NCI-H510A treated with DMSO at 0.1 percent for 48 hours (cell line): ENCODE measurements at regions not wholly inside any gene's neighbourhood (a gene's known extent, or its start where the extent isn't known, plus 50 kb on each side); places are given as distances from the start of the nearest gene placed in this dataset.
A peak's percentile ranks its signal among the peaks of the same experiment; 100 is the strongest.
"Not testable (repeated sequence)": the region's sequence is repeated elsewhere in the genome, so short reads cannot be mapped to it uniquely, and the experiment has no call there.

Source experiments
- DNase-seq: peaks from one replicate; lab custom pipeline; 2025; lab: John Stamatoyannopoulos, UW

DNA sequence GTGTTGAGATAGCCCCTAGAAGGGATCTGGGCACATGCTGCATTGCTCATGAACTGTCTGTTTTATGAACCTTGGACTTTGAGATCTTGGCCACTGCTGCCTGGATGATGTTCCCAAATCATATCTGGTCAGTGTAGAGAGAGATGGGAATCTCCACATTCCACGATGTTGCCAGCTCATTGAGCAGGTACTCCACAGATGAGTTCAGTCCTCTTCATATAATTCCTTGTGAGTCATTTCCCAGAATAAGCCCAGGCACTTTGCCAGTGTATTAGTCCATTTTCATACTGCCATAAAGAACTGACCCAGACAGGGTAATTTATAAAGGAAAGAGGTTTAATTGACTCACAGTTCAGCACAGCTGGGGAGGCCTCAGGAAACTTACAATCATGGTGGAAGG, 254.0 kb upstream of the RUNX1 start:
- DNase-seq, result no peak

DNA sequence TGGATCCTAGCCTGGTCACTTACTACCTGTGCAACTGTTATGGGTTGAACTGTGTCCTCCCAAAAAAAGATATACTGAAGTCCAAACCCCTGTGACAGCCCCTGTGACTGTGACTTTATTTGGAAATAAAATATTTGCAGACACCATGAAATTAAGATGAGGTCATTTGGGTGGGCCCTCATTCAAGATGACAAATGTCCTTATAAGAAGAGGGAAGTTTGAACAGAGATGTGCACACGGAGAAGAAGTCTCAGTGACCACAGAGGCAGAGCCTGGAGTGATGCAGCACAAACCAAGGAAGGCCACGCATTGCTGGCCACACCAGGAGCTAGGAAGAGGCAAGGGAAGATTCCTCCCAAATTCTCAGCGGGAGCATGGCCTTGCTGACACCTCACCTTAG, 249.7 kb upstream of the RUNX1 start:
- DNase-seq, result no peak

DNA sequence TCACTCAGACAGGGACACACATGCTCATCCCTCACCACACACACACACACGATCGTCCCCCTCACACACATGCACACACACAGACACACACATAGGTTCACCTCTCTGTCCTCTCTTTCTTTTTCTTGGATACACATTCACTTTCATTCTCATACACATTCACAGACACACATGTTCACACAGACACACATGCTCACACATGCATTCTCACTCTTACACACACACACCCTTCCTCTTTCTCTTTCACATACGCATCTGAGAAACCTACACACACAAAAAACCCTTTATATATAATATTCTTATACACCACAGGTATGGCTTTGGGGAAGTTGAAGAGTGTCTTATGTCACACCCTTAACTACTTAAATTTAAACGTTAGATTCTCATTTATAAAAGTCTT, 248.6 kb upstream of the RUNX1 start:
- DNase-seq, result no peak

DNA sequence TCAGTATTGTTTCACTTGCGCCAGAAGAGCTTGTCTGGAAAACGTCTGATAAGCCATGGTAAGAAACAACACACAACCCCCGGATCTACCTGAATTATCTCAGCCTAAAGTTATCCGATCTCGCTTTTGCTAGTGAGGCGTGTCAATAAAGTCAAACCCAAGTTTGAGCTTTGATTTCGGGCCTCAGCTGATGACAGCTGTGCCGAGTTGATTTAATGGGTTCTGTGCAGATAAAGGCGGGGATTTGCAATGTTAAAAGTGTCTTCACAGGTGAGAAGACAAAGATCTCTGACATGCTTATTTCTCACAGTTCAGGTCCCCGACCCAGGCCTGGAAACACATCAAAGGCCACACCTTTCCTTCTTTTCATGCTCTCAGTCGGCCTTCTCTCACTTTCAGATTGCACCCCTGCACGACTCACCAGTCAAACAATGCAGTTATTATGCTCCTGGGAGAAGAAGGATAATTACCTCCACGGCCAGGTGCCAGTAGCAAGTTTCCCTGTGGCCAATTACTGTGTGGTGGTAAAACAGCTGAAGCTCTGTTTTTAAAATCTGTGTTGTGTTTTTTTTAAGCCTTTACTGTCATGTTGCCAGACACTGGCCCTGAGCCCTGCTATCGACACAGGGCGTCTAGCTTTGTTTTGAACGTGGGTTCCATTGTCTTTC, 245.3 kb upstream of the RUNX1 start:
- DNase-seq, result peak; percentile 47

DNA sequence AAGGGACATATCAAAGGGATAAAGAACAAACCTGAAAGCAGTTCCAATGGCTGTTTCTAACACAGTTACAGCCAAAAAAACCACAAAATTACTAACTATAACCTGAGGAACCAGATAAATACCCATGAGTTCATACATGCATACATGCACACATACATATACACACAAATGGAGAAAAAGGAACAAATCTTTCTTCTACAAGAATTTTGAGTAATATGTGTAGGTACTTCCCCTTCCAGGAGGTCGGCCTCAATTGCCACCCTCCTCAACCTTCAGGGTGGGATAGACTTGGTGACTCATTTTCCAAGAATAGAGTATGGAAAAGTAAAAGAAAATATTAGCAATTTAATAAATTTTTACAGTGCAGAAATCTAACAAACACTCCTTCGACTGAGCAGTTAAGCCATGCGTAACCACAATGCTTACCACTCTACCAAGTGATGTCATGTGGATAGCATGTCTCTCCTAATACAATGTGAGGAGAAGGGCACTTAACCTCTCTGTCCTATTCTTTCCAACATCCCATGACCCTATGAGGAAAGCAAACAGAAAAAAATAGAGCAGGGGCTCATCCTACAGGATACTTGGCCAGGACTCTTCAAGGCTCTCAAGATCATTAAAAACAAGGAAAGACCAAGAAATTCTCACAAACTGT, 243.0 kb upstream of the RUNX1 start:
- DNase-seq, result peak; percentile 82

DNA sequence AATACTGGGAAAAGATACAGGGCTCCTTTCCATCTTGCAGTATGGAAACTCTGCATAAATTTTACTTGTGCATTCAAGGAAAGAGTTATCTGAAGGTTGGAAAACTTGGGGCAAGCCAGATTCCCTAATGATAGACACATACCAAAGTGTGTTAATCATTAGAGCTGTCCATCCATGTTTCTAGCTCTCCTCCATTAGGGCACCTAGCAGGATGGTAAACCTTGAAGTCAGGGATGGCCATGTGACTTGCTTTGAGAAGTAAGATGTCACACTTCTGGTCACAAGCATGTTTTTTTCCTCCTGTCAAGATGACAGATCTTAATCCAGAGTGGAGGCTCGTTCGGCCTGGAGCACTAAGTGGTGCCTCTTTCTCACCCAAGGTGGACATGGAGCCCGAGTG, 241.9 kb upstream of the RUNX1 start:
- DNase-seq, result no peak

DNA sequence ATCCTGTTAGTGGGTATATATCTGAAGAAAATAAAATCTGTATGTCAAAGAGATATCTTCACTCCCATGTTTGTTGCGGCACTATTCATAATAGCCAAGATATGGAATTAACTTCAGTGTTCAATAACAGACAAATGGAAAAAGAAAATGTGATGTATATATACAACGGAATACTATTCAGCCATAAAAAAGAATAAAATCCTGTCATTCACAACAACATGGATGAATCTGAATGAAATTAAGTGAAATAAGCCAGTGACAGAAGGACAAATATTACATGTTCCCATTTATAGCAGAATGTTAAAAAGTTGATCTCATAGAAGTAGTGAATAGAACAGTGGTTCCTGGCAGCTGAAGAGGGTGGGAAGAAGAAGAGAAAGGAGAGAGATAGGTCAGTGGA, 239.1 kb upstream of the RUNX1 start:
- no peak for DNase-seq

DNA sequence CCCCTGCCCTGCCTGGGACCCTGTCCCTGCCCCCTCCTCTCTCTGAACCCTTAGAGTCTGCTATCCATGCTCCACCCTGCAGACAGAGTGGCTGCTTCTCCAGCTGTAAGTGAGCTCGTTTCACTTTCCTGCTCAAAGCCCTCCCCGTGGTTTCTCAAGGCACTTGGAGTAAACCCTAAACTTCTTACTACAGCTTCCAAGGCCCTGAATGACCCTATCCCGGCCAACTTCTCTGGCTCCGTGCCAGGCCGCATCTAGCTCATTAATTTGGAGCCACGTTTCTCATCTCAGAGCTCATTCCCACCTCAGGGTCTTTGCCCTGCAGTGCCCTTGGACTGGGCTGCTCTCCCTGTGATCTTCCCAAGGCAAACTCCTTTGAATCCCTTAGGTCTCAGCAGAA, 235.1 kb upstream of the RUNX1 start:
- no peak for DNase-seq

DNA sequence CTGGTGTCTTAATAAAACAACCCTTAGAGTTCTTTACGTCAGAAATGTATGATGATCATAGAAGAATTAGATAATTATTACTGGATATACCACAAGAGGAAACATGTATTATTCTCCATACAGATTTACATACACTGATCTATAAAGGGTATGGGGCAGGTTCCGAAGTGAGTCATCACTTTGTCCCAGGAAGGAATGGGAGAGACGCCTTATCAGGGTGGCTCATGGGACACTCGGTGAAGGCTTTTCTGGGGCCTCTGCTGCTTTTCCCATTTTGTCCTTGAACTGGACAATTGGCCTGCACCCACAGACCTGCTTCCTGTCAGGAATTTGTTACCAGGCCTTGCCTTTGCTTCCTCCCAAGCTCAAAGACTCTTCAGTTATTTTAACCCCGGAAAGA, 233.8 kb upstream of the RUNX1 start:
- DNase-seq, result no peak

DNA sequence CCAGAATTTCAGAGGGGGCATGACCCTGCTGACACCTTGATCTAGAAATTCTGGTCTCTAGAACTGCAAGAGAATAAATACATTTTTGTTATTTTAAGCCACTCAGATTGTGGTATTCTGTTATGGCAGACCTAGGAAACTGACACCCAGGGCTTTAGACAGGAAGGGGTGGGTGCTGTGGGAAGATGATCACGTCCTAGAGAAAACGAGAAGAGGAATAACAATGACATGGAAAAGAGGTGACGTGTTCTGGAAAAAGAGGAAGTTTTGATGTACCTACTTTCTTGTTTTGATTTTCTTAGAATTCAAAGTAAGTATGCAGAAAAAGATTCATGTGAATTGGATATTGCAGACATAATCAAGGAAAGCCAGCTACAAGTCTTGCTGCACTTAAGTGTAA, 232.9 kb upstream of the RUNX1 start:
- DNase-seq, result no peak

DNA sequence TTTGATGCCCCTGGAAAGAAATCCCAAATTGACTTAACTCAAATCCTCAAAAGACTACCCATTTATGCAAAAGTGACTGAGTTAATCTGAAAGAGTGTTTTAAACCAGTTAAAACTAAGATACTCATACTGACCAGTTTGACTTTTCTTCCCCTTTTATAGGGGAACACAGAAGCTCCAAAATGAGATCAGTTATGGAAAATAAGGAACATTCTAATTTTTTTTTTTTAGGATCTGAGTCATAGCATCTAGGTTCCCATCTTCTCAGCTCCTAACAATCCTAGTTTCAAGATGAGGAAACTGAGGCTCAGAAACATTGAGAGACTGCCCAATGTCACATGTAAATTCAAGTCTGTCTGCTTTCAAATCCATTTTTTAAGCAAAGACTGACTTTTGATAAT, 231.1 kb upstream of the RUNX1 start:
- no peak for DNase-seq

DNA sequence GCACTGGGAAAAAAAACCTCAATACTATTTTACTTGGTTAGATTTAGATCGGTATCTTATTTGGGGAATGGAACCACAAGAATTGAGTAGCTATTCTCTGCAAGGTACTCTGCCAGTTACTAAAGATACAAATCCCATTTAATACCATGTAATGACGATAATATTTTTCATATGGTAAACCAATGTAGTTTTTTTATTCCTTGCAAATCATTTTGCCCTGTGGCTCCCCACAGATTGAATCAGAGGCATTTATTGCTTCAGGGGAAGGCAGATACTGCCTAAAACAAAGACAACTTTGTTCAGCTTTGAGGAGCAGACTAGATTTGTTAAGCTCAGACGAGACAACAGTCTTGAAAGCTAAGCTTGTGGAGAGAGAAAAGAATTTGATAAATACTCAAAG, 226.7 kb upstream of the RUNX1 start:
- DNase-seq, result no peak

DNA sequence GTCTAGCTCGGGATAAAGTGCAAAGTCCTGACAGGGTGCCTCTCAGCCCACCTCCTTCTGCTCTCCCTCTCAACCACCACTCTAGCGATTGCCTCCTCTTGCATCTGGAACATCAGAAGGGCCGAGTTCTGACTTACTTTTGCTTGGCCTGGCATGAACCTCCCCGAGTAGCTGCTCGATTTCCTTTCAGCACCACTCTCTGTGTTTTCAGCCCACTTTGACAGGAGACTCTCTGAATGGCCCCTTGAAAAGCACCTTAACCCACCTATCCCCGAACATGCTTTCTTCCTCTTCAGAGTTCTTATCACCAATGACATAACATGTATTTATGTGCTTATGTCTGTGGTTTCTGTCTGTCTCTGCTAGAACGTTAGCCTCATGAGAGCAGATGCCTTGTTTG, 225.8 kb upstream of the RUNX1 start:
- no peak for DNase-seq

DNA sequence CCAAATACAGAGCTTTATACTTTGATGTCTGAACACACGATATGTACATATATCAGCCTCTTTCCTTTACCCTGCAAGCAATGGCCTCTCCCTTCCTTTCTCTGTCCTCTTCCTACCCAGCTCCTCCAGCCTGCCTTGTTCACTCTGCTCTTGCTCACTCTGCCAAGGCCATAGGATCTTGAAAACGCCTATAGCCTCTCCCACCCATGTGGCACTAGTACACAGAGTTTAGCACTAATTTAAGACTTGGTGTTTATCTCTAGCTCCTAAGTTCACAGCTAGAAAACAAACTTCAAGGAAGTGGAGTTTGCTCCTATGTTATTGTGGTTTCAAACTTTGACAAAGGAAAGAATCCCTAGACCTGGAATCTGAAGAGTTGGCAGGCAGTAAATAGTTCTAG, 225.0 kb upstream of the RUNX1 start:
- no peak for DNase-seq

DNA sequence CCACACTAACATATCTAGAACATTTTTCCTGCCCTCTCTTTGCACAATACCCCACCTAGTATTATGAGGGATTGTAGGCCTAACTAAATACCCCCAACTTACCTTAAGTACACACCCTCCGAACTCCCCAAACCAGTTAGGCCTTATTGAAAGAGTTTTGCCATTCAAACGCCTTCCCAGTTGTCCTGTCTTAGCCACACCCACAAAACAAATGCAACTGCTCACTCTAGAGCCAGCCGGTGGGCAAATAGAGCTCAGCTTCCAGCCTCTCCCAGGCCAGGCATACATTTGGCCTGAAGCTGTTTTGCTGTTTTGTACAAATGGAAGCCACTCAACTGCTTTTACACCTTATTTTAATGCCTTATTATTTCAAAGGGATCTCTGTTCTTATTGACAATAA, 224.2 kb upstream of the RUNX1 start:
- DNase-seq, result peak; percentile 24

DNA sequence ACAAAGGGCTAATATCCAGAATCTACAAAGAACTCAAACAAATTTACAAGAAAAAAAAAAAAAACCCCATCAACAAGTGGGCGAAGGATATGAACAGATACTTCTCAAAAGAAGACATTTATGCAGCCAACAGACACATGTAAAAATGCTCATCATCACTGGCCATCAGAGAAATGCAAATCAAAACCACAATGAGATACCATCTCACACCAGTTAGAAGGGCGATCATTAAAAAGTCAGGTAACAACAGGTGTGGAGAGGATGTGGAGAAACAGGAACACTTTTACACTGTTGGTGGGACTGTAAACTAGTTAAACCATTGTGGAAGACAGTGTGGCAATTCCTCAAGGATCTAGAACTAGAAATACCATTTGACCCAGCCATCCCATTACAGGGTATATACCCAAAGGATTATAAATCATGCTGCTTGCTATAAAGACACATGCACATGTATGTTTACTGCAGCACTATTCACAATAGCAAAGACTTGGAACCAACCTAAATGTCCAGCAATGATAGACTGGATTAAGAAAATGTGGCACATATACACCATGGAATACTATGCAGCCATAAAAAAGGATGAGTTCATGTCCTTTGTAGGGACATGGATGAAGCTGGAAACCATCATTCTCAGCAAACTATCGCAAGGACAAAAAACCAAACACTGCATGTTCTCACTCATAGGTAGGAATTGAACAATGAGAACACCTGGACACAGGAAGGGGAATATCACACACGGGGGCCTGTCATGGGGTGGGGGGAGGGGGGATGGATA, 222.4 kb upstream of the RUNX1 start:
- not testable (repeated sequence) for DNase-seq

DNA sequence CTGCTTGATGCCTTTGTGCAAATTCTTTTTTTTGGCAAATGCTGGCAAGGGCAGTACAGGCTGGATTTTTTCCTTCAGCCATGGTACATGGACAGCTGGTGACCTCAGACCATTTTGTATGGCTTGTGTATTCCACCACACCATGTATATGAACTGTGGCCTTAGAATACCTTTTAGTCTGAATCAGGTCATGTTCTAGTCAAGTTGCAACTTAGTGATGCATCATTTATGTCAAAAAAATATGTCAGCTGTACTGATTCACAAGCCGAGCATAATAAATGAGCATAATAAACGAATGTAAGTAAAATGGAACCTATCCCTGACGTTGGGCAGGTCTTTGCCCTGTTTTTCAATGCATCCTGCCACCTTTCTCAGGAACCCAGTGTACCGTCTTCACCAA, 219.7 kb upstream of the RUNX1 start:
- DNase-seq, result no peak

DNA sequence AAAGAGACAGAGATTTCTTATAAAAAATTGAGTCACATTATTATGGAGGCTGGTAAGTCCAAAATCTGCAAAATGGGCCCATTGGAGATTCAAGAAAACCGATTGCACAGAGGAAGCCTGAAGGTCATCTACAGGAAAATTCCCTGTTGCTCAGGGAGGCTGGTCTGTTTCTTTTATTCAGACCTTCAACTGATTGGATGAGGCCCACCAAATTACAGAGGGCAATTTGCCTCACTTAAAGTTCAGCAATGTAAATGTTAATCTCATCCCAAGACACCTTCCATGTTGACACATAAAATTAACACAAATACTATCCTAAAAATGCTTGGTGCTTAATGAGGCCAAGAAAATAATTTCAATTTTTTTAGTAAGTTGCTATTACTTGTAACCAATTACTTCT, 219.2 kb upstream of the RUNX1 start:
- no peak for DNase-seq

DNA sequence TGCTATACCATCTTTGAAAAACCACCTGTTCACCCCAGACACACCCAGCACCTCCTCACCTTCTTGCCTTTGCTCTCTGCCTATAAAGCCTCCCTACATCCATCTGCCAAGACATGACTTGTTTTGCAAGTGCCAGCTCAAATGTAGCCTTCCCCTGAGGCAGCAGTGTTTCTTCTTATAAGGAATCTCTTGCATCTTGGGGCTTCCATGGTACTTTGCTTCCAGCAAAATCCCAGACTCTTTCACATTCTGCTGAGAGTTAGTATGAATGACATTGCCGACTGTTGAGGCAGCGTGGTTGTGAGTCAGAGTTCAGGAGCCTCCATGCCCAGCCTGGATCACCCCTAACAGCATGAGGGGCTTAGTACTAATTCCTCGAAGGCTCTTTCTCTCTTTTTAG, 217.4 kb upstream of the RUNX1 start:
- DNase-seq, result no peak

DNA sequence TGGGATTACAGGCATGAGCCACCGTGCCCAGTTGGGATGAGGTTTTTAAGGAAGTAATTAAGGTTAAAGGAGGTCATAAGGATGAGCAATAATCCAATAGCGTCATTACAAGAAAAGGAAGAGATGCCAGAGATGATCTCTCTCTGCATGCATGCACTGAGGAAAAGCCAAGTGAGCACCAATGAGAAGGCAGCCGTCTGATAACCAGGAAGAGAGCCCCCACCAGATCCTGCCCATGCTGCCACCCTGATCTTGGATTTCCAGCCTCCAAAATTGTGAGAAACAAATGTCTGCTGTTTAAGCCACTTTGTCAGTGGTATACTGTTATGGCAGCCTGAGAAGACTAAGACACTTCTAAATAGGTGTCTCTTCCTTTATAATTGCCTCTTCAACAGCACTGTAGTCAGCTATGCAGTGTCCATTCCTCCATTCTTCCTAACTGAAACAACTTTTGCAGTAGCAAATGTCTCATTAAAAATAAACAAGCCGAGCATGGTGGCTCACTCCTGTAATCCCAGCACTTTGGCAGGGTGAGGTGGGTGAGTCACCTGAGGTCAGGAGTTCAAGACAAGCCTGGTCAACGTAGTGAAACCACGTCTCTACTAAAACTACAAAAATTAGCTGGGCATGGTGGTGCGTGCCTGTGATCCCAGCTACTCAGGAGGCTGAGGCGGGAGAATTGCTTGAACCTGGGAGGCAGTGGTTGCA, 216.2 kb upstream of the RUNX1 start:
- no peak for DNase-seq

DNA sequence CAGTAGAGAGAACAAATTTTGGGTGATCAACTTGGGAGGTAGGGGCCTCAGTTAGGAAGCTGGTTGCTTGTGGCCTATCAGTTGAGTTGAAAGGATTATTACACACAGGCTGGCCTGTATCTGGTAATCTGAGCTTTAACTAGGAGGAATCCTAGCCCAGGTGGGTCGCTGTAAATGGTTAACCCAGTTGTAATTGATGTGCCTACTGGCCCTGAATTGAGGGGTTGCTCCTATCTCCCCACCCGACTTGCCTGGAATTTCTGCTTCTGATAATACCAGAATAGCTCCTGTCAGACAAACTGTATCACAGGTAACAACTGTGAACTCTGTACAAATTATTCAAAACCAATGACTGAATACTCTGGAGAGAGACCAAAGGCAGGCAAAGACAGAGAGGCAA, 210.4 kb upstream of the RUNX1 start:
- no peak for DNase-seq

DNA sequence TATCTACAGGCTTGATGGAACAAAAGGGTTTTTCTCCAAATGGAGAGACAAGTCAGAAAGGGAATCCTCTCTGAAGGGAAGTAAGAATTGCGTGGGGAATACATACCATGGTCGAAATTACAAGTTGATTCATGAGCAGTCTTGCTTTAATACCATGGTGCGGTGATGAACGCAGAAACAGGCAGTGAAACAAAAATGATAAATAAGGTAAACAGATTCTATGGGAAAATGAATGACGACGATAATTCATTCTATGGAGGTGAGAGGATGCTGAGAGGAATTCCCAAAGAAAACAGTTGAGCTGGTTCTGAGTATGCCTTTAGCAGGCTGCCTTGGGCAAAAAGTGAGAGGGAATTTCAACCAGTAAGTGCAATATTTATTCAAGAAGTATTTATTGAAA, 209.4 kb upstream of the RUNX1 start:
- no peak for DNase-seq

DNA sequence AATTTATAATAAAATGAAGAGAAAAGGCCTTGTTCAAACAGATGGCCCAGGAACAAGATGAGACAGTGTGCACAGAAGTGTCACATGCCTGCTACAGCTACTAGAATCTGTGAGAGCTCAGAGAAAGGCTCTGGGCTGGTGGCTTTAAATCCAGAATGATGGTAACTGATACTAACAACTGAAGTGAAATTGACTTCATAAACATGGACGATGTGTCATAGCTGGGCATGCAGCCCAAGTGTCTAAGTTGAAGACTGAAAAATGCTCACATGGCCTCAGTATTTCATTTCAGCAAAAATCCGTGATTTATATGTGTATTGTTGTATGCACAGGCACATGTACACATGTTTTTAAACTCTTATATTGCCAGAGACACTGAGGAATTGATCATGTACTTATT, 208.3 kb upstream of the RUNX1 start:
- peak; percentile 56 for DNase-seq
